ENCODE measurements at regions not wholly inside any gene's neighbourhood (a gene's known extent, or its start where the extent isn't known, plus 50 kb on each side); places are given as distances from the start of the nearest gene placed in this dataset.

DNA sequence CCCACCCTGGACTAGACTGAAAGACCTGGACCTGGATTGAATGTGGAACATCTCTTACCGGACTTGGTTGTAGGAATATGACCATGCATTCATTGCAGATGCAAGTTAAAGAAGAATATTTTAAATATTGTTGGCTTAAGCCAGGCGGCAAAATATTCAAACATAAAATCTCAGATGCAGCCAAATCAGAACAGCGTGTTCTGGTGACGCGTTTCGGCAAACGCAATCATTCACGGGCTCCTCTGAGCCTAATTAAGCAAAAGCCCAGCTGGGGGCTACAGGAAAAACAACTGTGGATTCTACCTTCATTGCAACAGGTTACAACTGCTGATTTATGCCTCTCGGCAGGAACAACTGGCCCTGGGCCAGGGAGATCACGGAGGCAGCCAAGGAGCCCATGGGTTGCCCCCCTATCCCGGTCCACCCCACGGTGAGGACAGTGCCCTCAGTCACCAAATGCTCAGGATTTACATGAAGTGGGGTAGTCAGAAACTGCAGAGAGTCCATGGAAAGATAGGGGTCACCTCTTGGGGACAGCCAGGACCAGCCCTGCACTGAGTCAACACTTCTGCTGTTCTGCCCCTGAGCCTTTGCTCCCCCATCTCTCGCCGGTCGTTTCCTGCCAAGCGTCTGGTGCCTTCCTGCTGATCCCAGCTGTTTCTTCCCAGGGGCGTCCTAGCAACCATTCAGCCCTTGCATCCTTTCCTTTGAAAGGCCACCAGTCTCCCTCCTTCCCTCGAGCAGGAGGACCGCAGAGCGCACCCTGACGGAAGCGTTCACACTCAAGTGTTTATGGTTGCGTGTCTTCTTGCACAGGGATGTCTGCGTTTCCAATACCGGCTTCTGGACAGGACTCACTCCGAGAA lies 64.4 kb upstream of the SFMBT2 start:
- H3K27ac ChIP-seq = no peak overlapping the region
- DNase-seq (ENCODE audit: low spot score) = no peak
- ChIA-PET CTCF (interaction anchor here (0.6 kb wide), 1 partner anchor 12 kb away, joined by 3 read pairs; no protein-coding TSS in a partner anchor), POLR2A (ENCODE audit: low non-redundant PET) (no interaction called here)
- TF ChIP-seq, protein P1, sequence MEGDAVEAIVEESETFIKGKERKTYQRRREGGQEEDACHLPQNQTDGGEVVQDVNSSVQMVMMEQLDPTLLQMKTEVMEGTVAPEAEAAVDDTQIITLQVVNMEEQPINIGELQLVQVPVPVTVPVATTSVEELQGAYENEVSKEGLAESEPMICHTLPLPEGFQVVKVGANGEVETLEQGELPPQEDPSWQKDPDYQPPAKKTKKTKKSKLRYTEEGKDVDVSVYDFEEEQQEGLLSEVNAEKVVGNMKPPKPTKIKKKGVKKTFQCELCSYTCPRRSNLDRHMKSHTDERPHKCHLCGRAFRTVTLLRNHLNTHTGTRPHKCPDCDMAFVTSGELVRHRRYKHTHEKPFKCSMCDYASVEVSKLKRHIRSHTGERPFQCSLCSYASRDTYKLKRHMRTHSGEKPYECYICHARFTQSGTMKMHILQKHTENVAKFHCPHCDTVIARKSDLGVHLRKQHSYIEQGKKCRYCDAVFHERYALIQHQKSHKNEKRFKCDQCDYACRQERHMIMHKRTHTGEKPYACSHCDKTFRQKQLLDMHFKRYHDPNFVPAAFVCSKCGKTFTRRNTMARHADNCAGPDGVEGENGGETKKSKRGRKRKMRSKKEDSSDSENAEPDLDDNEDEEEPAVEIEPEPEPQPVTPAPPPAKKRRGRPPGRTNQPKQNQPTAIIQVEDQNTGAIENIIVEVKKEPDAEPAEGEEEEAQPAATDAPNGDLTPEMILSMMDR (conservative IDR thresholded peaks at IDR 0.05; ENCODE audit: low read depth) = no peak

DNA sequence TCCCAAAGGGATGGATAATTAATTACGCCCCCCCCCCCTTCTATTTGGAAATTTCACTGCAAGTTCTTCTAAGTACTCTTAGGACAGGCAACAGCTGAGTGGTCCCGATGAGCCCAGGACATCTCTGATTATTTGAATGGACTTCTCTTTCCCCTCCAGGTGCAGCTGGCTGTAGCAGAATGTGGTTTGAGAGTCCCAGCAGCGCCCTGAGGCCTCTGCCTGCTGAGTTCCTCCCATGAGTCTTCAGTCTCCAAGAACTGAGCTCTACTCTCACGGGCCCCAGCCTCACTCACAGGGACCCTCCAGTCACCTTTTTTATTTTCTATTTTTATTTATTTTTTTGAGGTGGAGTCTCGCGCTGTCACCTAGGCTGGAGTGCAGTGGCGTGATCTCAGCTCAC lies 63.6 kb upstream of the SFMBT2 start:
- ChIA-PET POLR2A (ENCODE audit: low non-redundant PET) (no interaction called here), CTCF (interaction anchor here (0.6 kb wide), 1 partner anchor 11 kb away, joined by 3 read pairs; no protein-coding TSS in a partner anchor)
- DNase-seq (ENCODE audit: low spot score) = no peak
- no peak overlapping the region for H3K27ac ChIP-seq
- TF ChIP-seq, protein P1 (conservative IDR thresholded peaks at IDR 0.05; ENCODE audit: low read depth) = no peak

DNA sequence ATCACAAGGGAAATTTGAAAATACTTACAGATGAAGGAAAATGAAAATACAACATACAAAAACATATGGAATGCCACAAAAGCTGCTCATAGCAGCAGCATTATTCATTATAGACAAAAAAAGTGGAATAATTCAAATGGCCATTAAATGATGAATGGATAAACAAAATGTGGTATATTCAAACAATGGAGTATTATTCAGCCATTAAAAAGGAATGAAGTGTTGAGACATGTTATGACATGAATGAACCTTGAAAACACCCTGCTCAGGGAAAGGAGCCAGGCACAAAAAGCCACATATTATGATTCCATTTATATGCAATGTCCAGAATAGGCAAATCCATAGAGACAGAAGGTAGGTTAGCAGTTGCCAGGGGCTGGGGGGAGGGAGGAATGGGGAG lies 62.6 kb upstream of the SFMBT2 start:
- TF ChIP-seq, protein P1 (conservative IDR thresholded peaks at IDR 0.05; ENCODE audit: low read depth) = no peak
- POLR2A ChIA-PET (ENCODE audit: low non-redundant PET) = no interaction called here
- CTCF ChIA-PET = no interaction called here
- H3K27ac ChIP-seq = no peak overlapping the region
- no peak for DNase-seq (ENCODE audit: low spot score)

DNA sequence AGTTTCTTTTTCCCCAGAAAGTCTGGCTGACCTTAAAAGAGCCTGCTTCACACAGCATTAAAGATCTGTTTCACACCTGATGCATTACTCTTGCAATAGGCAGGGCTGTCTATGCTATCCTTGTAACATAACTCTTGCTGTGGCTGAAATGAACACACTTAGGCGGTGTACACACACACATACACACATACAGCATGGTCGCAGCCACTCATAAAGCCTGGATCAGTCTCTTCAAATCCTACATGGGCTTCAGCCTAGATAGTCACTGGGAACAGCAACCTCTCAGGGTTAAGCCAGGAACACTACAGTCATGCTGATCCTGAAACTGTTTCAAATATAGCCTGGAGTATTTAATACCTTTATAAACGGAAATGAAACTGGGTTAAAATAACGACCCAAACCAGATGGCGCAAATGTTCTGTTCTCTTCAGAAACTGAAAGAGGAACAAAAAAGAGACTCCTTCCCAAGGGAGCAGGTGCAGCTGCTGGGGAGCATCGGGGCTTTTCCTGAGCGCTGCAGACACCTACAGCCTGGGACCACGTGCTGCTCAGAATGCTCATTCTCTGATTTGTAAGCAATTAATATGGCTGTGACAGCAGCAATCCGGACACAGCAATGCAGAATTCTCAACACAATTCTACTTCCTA lies 61.0 kb upstream of the SFMBT2 start:
- POLR2A ChIA-PET (ENCODE audit: low non-redundant PET) = no interaction called here
- no peak overlapping the region for H3K27ac ChIP-seq
- TF ChIP-seq, protein P1 (conservative IDR thresholded peaks at IDR 0.05; ENCODE audit: low read depth) = no peak
- no peak for DNase-seq (ENCODE audit: low spot score)
- CTCF ChIA-PET = no interaction called here

DNA sequence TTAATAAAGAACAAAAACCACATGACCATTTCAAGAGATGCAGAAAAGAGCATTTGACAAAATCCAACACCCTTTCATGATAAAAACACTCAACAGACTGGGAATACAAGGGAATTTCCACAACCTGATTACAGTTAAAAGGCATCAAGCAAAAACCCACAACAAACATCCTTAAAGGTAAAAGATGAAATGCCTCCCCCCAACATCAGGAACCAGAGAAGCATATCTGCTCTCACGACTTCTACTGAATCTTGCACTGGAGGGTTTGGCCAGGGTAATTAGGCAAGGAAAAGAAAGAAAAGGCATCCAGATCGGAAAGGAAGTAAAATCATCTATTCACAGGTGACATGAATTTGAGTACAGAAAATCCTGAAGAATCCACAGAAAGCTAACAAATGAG lies 59.5 kb upstream of the SFMBT2 start:
- H3K27ac ChIP-seq = no peak overlapping the region

DNA sequence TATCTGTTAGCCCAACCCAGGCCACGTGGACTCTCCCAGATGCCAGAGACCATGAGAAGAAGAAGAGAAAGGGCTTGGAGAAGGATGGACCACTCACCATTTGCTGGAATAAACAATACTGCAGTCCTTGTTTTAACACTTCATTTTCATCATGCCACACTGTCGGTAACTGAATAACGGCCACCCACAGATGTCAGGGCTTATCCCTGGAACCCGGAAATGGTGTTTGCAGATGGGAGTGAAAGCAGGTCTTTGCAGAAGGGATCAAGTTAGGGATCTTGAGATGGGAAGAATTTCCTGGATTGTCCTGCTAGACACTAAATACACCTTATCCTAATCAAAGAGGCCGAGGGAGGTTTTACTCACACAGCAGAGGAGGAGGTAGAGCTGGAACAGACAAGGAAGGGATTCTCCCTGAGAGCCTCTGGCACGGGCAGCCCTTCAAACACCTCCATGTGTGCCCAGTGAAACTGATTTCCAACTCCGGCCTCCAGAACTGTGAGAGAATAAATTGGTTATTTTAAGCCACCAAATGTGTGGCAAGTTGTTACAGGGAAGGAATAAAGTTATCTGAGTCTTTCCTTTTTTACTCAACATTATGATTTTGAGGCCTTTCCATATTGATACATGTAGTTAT lies 56.3 kb upstream of the SFMBT2 start:
- TF ChIP-seq, protein P1 (conservative IDR thresholded peaks at IDR 0.05; ENCODE audit: low read depth) = no peak
- POLR2A ChIA-PET (ENCODE audit: low non-redundant PET) = no interaction called here
- CTCF ChIA-PET = interaction anchor here (0.5 kb wide), 1 partner anchor 22 kb away, joined by 3 read pairs; no protein-coding TSS in a partner anchor
- no peak overlapping the region for H3K27ac ChIP-seq
- DNase-seq (ENCODE audit: low spot score) = no peak

More for the DNA sequence above, 59.5 kb upstream of the SFMBT2 start:
- no peak for DNase-seq (ENCODE audit: low spot score)
- POLR2A ChIA-PET (ENCODE audit: low non-redundant PET) = no interaction called here
- CTCF ChIA-PET = no interaction called here
- TF ChIP-seq, protein P1 (conservative IDR thresholded peaks at IDR 0.05; ENCODE audit: low read depth) = no peak

Data from RWPE1 (cell line).